H1 (cell line): ENCODE measurements at regions not wholly inside any gene's neighbourhood (a gene's known extent, or its start where the extent isn't known, plus 50 kb on each side); places are given as distances from the start of the nearest gene placed in this dataset.
A peak's percentile ranks its signal among the peaks of the same experiment; 100 is the strongest.

ENCODE experiments used
- CTCF ChIA-PET: fragments of 300-600 bp; sonication (Branson Sonifier 250); formaldehyde crosslinking; loops from one replicate; lab custom pipeline; 2021; ENCODE audit not compliant: partially characterized antibody; lab: Charles Lee
- POLR2A ChIA-PET: fragments of 300-600 bp; sonication (Branson Sonifier 250); formaldehyde crosslinking; loops from one replicate; lab custom pipeline; 2021; ENCODE audit warnings: inconsistent platforms; ENCODE audit not compliant: partially characterized antibody; lab: Charles Lee
- DNase-seq, 2 experiments: peaks; one replicate each; pipeline versions ENCODE4 v3.0.0 to v3.0.0-alpha.2; 2010 to 2022; ENCODE audit warnings: low spot score in 2 of 2, low read depth in 1 of 2, mixed read lengths in 1 of 2
- FAIRE-seq: peaks from 2 replicates; lab custom pipeline; 2011; peaks lifted over from hg19 to GRCh38; lab: Jason Lieb, UNC
- H2AFZ ChIP-seq: 2 replicates; pipeline ENCODE4 v1.8.1; 2012; ENCODE audit warnings: low read length, inconsistent platforms
- H2AK5ac ChIP-seq: 2 replicates; pipeline ENCODE4 v1.6.1; 2013; ENCODE audit warnings: low read depth, low read length
- H2BK120ac ChIP-seq: replicated peaks from 2 replicates; pipeline ENCODE3; 2013; ENCODE audit warnings: low read depth, low read length, inconsistent platforms
- H2BK12ac ChIP-seq: 2 replicates; pipeline ENCODE4 v1.6.1; 2013; ENCODE audit warnings: low read depth, low read length
- H2BK15ac ChIP-seq: 2 replicates; pipeline ENCODE4 v1.6.1; 2013; ENCODE audit warnings: low read length
- H2BK20ac ChIP-seq: 2 replicates; pipeline ENCODE4 v1.6.1; 2013; ENCODE audit warnings: low read length
- H2BK5ac ChIP-seq: 2 replicates; pipeline ENCODE4 v1.6.1; 2013; ENCODE audit warnings: low read depth, low read length
- H3K14ac ChIP-seq: 2 replicates; pipeline ENCODE4 v1.6.1; 2013; ENCODE audit warnings: inconsistent platforms; ENCODE audit not compliant: insufficient read length
- H3K18ac ChIP-seq: 2 replicates; pipeline ENCODE4 v1.6.1; 2013; ENCODE audit warnings: low read length; ENCODE audit errors: extremely low read depth
- H3K23ac ChIP-seq: 2 replicates; pipeline ENCODE4 v1.6.1; 2013; ENCODE audit warnings: inconsistent platforms; ENCODE audit not compliant: insufficient read length
- H3K23me2 ChIP-seq: 2 replicates; pipeline ENCODE4 v1.6.1; 2013; ENCODE audit warnings: low read depth, low read length
- H3K27ac ChIP-seq: 2 replicates; pipeline ENCODE4 v1.6.1; 2011; ENCODE audit warnings: low read depth, low read length, inconsistent platforms
- H3K27me3 ChIP-seq, 4 experiments: replicated peaks in 1 of 4; 1 replicate in 1 of 4; 2 replicates in 3 of 4; pipeline versions ENCODE4 v1.6.1 to v1.8.1; 2011 to 2013; ENCODE audit warnings: low read length in 3 of 4, mild to moderate bottlenecking in 3 of 4, inconsistent platforms in 2 of 4, mixed read lengths in 2 of 4, moderate library complexity in 1 of 4; ENCODE audit not compliant: control insufficient read depth in 3 of 4, insufficient read depth in 3 of 4; ENCODE audit errors: extremely low read depth in 1 of 4
- H3K36me3 ChIP-seq, 4 experiments: 2 replicates each; pipeline versions ENCODE4 v1.6.1 to v1.8.1; 2011 to 2013; ENCODE audit warnings: mild to moderate bottlenecking in 4 of 4, low read length in 3 of 4, moderate library complexity in 2 of 4, control low read depth in 1 of 4, inconsistent platforms in 1 of 4; ENCODE audit not compliant: insufficient read depth in 4 of 4, control insufficient read depth in 2 of 4
- H3K4ac ChIP-seq: replicated peaks from 2 replicates; pipeline ENCODE3; 2013; ENCODE audit warnings: low read length, low read depth, mixed read lengths, inconsistent platforms; ENCODE audit not compliant: insufficient read length
- H3K4me1 ChIP-seq, 4 experiments: replicated peaks in 1 of 4; 1 replicate in 1 of 4; 2 replicates in 3 of 4; pipeline versions ENCODE4 v1.6.1 to v1.8.1; 2011 to 2013; ENCODE audit warnings: low read length in 3 of 4, inconsistent platforms in 2 of 4, mixed read lengths in 1 of 4; ENCODE audit not compliant: insufficient read depth in 4 of 4, control insufficient read depth in 3 of 4
- H3K4me2 ChIP-seq, 2 experiments: 2 replicates each; pipeline versions ENCODE4 v1.6.1 to v1.8.1; 2011 to 2013; ENCODE audit warnings: low read depth in 2 of 2, low read length in 2 of 2, control low read depth in 1 of 2, inconsistent platforms in 1 of 2, mild to moderate bottlenecking in 1 of 2; ENCODE audit not compliant: insufficient read depth in 1 of 2
- H3K4me3 ChIP-seq, 4 experiments: fragments of 200-600, 300-600 bp in 1 of 4; sonication (generic), shearing (Covaris generic), sonication (Bioruptor Twin) in 1 of 4; 2 replicates each; pipeline versions ENCODE4 v1.5.1 to v1.8.1; 2011 to 2016; ENCODE audit warnings: low read length in 4 of 4, low read depth in 3 of 4, control low read depth in 2 of 4, inconsistent platforms in 2 of 4, mild to moderate bottlenecking in 2 of 4, mixed read lengths in 1 of 4, moderate library complexity in 1 of 4; ENCODE audit not compliant: insufficient read depth in 2 of 4; ENCODE audit errors: extremely low read depth in 1 of 4
- H3K56ac ChIP-seq: replicated peaks from 2 replicates; pipeline ENCODE3; 2013; ENCODE audit warnings: low read depth, mild to moderate bottlenecking, mixed read lengths, low read length, inconsistent platforms; ENCODE audit not compliant: insufficient read length
- H3K79me1 ChIP-seq: 2 replicates; pipeline ENCODE4 v1.6.1; 2013; ENCODE audit warnings: low read depth, low read length, control low read depth
- H3K79me2 ChIP-seq, 2 experiments: 2 replicates each; pipeline versions ENCODE4 v1.6.1 to v1.8.1; 2012 to 2013; ENCODE audit warnings: low read length in 2 of 2, mild to moderate bottlenecking in 2 of 2, inconsistent platforms in 1 of 2; ENCODE audit not compliant: insufficient read depth in 2 of 2, control insufficient read depth in 1 of 2
- H3K9ac ChIP-seq, 4 experiments: replicated peaks in 1 of 4; 1 replicate in 1 of 4; 2 replicates in 3 of 4; pipeline versions ENCODE4 v1.6.1 to v1.8.1; 2011 to 2013; ENCODE audit warnings: low read depth in 3 of 4, low read length in 3 of 4, control low read depth in 2 of 4, mild to moderate bottlenecking in 2 of 4, moderate library complexity in 2 of 4, inconsistent platforms in 1 of 4; ENCODE audit errors: extremely low read depth in 1 of 4
- H3K9me3 ChIP-seq, 2 experiments: 2 replicates each; pipeline versions ENCODE4 v1.6.1 to v1.8.1; 2012 to 2013; ENCODE audit warnings: mild to moderate bottlenecking in 2 of 2, moderate library complexity in 2 of 2, control low read depth in 1 of 2, inconsistent platforms in 1 of 2, low read depth in 1 of 2, low read length in 1 of 2, mixed read lengths in 1 of 2; ENCODE audit not compliant: insufficient read depth in 2 of 2
- H4K20me1 ChIP-seq, 2 experiments: replicated peaks in 1 of 2; 2 replicates each; pipeline versions ENCODE3 to v1.8.1; 2011 to 2013; ENCODE audit warnings: inconsistent platforms in 2 of 2, low read length in 2 of 2, mild to moderate bottlenecking in 1 of 2; ENCODE audit not compliant: insufficient read depth in 2 of 2, control insufficient read depth in 1 of 2
- H4K5ac ChIP-seq: 2 replicates; pipeline ENCODE4 v1.6.1; 2013; ENCODE audit warnings: low read length, low read depth, mixed read lengths, inconsistent platforms; ENCODE audit not compliant: insufficient read length
- H4K8ac ChIP-seq: 2 replicates; pipeline ENCODE4 v1.8.0; 2013; ENCODE audit warnings: mild to moderate bottlenecking, moderate library complexity, low read length, inconsistent platforms; ENCODE audit not compliant: insufficient read depth; ENCODE audit errors: extremely low read depth
- H4K91ac ChIP-seq: replicated peaks from 2 replicates; pipeline ENCODE3; 2013; ENCODE audit warnings: low read length, mixed read lengths, inconsistent platforms; ENCODE audit not compliant: insufficient read length
- BCL11A ChIP-seq, 2 experiments: IDR thresholded peaks; one replicate each; pipeline ENCODE4 v1.6.1; 2011; ENCODE audit warnings: low read depth in 2 of 2, low read length in 2 of 2, mild to moderate bottlenecking in 2 of 2
- BRCA1 ChIP-seq: IDR thresholded peaks from 2 replicates; pipeline ENCODE4 v1.6.1; 2012; ENCODE audit warnings: low read depth, low read length, improper control_type of control experiment
- EP300 ChIP-seq, 2 experiments: IDR thresholded peaks; 1 replicate in 1 of 2; 2 replicates in 1 of 2; pipeline ENCODE4 v1.6.1; 2011 to 2012; ENCODE audit warnings: low read depth in 2 of 2, low read length in 2 of 2, mild to moderate bottlenecking in 2 of 2, borderline replicate concordance in 1 of 2, inconsistent platforms in 1 of 2, moderate library complexity in 1 of 2
- KDM5A ChIP-seq: fragments of 200-600 bp; IDR thresholded peaks from 2 replicates; pipeline ENCODE4 v1.7.1; 2012; ENCODE audit warnings: mild to moderate bottlenecking, low read length, inconsistent platforms, mixed read lengths
- NANOG ChIP-seq: IDR thresholded peaks from 2 replicates; pipeline ENCODE4 v1.6.1; 2011; ENCODE audit warnings: low read length, low read depth, mild to moderate bottlenecking, inconsistent platforms; ENCODE audit not compliant: insufficient read depth, poor library complexity, severe bottlenecking
- POLR2AphosphoS5 ChIP-seq: IDR thresholded peaks from 2 replicates; pipeline ENCODE4 v1.6.1; 2011; ENCODE audit warnings: low read depth, low read length
- SAP30 ChIP-seq: fragments of 300-600 bp; sonication (generic); IDR thresholded peaks from 2 replicates; pipeline ENCODE4 v1.7.1; 2012; ENCODE audit warnings: low read length, moderate library complexity, mild to moderate bottlenecking, inconsistent platforms; ENCODE audit not compliant: insufficient read depth, insufficient replicate concordance
- SP1 ChIP-seq: IDR thresholded peaks from 2 replicates; pipeline ENCODE4 v1.6.1; 2011; ENCODE audit warnings: low read depth, low read length
- SUZ12 ChIP-seq: fragments of 200-600 bp; sonication (generic); IDR thresholded peaks from 2 replicates; pipeline ENCODE4 v1.6.1; 2012; ENCODE audit warnings: mild to moderate bottlenecking, inconsistent platforms, low read length, moderate library complexity, mixed read lengths
- TEAD4 ChIP-seq: IDR thresholded peaks from 2 replicates; pipeline ENCODE4 v1.6.1; 2012; ENCODE audit warnings: low read depth, low read length, inconsistent platforms, mixed read lengths
- ZNF274 ChIP-seq: IDR thresholded peaks from 2 replicates; pipeline ENCODE4 v1.7.0; 2012; ENCODE audit warnings: low read length, borderline replicate concordance; ENCODE audit errors: extremely low read depth

DNA sequence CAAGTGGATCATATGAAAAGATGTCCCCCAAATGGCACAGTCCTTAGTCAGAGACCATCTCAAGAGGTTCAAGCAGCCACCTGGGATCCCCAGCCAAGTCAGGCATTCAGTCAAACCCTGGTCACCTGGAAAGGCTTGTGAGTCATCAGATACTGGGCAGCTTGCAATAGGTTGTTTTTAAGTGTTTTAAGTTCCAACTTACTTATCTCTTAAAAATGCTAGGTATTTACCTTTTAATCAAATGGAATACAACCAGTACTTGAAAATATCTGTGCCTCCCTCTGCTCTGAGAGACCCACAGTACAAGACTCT, 262.2 kb downstream of the WDR11 start:
- no peaks in the 10 kb centered on the region for H3K79me1 ChIP-seq
- H2BK20ac ChIP-seq, result no peak overlapping the region
- no peak overlapping the region for H3K4me3 ChIP-seq
- DNase-seq, result peak in 1 of 2 experiments; percentile 27
- H4K5ac ChIP-seq, result no peak overlapping the region
- H4K91ac ChIP-seq, result no peak overlapping the region
- TF ChIP-seq KDM5A (no peak), BRCA1 (no peak), NANOG (no peak), ZNF274 (no peak), BCL11A (IDR thresholded peaks at IDR 0.05; ENCODE audit: low read depth in 2 of 2, low read length in 2 of 2) (no peak), SUZ12 (no peak), POLR2AphosphoS5 (no peak), SP1 (no peak), SAP30 (no peak), EP300 (IDR thresholded peaks at IDR 0.05; ENCODE audit: borderline replicate concordance in 1 of 2, low read depth in 2 of 2, low read length in 2 of 2) (no peak), TEAD4 (no peak)
- no peak overlapping the region for H3K56ac ChIP-seq
- no peak overlapping the region for H2AFZ ChIP-seq
- peaks cover 0 to 7% (median 2%) of the 10 kb centered on the region in 4 experiments; a peak in 3 of 7 replicates for H3K4me1 ChIP-seq
- no peak overlapping the region for H4K8ac ChIP-seq
- H2BK12ac ChIP-seq, result 0 out of 2 replicates have a peak overlapping the region, but pooled peaks have one; percentile 7
- H2BK5ac ChIP-seq, result no peak overlapping the region
- no peak overlapping the region for H3K18ac ChIP-seq
- no peaks in the 10 kb centered on the region for H3K27me3 ChIP-seq
- H3K14ac ChIP-seq, result no peak overlapping the region
- H3K9me3 ChIP-seq, result no peaks in the 10 kb centered on the region
- no peak overlapping the region; the same call in 1 of the 2 replicates for H2BK15ac ChIP-seq
- no peak overlapping the region for H3K27ac ChIP-seq
- no peak overlapping the region for H3K23ac ChIP-seq
- H3K36me3 ChIP-seq, result no peaks in the 10 kb centered on the region; a peak in 1 of 8 replicates
- FAIRE-seq, result no peak
- no peak overlapping the region for H2AK5ac ChIP-seq
- H3K23me2 ChIP-seq, result no peaks in the 10 kb centered on the region
- POLR2A ChIA-PET, result no interaction called here
- H4K20me1 ChIP-seq, result no peaks in the 10 kb centered on the region
- H3K4me2 ChIP-seq, result no peak overlapping the region
- H3K79me2 ChIP-seq, result no peaks in the 10 kb centered on the region
- no peak overlapping the region for H3K4ac ChIP-seq
- no peak overlapping the region for H3K9ac ChIP-seq
- CTCF ChIA-PET, result interaction anchor here (1.2 kb wide), 2 partner anchors 14 to 56 kb away, joined by 3 read pairs; no protein-coding TSS in a partner anchor
- H2BK120ac ChIP-seq, result no peak overlapping the region
